ENCODE measurements at regions not wholly inside any gene's neighbourhood (a gene's known extent, or its start where the extent isn't known, plus 50 kb on each side); places are given as distances from the start of the nearest gene placed in this dataset.
A peak's percentile ranks its signal among the peaks of the same experiment; 100 is the strongest.

DNA sequence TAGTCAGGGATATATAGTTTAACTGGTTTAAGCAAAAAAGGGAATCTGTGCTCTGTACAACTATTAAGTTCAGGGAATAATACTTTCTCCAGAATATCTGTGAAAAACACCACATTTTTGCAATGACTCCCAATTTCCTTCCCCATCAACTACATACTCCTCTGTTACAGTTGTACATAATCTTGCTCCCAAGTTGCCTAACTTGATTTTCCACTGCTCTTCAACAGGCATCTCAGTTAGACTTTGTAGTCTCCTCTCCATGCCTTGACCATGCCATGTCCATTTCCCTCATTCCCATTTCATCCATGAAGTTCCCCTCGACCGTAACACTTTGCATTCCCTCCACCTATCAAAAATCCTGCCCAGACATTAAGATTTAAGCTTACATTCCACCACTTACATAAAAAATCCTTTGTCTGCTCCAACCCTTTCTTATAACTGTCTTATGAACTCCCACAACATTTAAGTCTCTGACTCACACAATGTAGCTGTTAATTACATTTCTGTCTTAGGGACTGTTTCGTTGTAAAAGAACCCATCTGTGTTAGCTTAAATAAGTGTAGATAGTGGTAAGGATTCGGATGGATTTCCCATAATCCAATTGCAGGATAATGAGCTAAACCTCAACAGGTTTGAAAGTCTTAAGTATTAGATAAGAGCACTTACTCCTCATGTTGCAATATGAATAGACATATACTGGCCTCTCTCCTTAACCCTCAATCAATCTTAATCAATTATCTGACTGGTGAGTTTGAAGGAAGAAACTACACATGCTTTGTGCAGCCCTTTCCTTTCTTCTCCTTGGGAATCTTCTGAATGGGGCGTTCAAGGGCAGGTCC is 156.5 kb downstream of the PAWR start:
- no peak for ATAC-seq (ENCODE audit: low read depth in 2 of 2)
- H3K4me3 Mint-ChIP-seq: no peak overlapping the region
- no peaks in the 10 kb centered on the region for H3K4me1 Mint-ChIP-seq
- no peaks in the 10 kb centered on the region for H3K27me3 Mint-ChIP-seq
- no peak for DNase-seq
- no peak overlapping the region for H3K27ac Mint-ChIP-seq
- H3K36me3 Mint-ChIP-seq: no peaks in the 10 kb centered on the region
- H3K9me3 Mint-ChIP-seq: peaks cover 0 to 5% (median 0%) of the 10 kb centered on the region in 7 donors

- ATAC-seq (ENCODE audit: low read depth in 2 of 2) (no peak), DNase-seq (no peak)
- H3K27ac Mint-ChIP-seq: no peak overlapping the region
- H3K36me3 Mint-ChIP-seq: no peaks in the 10 kb centered on the region
- H3K4me1 Mint-ChIP-seq: no peaks in the 10 kb centered on the region
- no peak overlapping the region for H3K4me3 Mint-ChIP-seq
- peaks cover 0 to 5% (median 0%) of the 10 kb centered on the region in 7 donors for H3K9me3 Mint-ChIP-seq
- no peaks in the 10 kb centered on the region for H3K27me3 Mint-ChIP-seq
These were observed 157.9 kb downstream of the PAWR start for GRCh38 chr12:79532907-79533288.

DNA sequence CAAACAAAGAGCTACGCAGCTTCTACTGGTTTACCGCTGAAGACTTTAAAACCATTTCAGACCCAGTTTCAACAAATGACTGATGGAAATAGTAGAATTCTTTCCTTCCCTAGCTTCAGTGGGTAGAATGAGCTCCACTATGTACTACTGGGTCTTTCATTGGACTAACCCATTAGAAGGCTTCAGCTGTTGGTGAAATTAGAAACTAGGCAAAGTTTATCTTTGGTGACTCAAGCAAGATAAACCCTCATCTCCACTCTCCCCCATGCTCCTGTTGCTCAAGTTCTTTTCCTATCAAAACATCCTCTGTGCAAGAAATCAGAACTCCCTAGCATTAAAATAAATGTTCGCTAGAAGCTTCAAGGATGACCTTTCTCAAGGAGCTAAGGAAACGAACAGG is 159.2 kb downstream of the PAWR start:
- DNase-seq (no peak), ATAC-seq (ENCODE audit: low read depth in 2 of 2) (no peak)
- Mint-ChIP-seq H3K27ac (no peak overlapping the region), H3K4me3 (no peak overlapping the region), H3K36me3 (no peaks in the 10 kb centered on the region), H3K9me3 (peaks cover 0 to 5% (median 0%) of the 10 kb centered on the region in 7 donors), H3K4me1 (no peaks in the 10 kb centered on the region), H3K27me3 (no peaks in the 10 kb centered on the region)

- Mint-ChIP-seq H3K27me3 (no peaks in the 10 kb centered on the region), H3K4me3 (no peak overlapping the region), H3K9me3 (peaks cover 0 to 5% (median 0%) of the 10 kb centered on the region in 7 donors), H3K27ac (no peak overlapping the region), H3K4me1 (no peaks in the 10 kb centered on the region), H3K36me3 (no peaks in the 10 kb centered on the region)
- ATAC-seq (ENCODE audit: low read depth in 2 of 2) (no peak), DNase-seq (no peak)
These were observed 163.3 kb downstream of the PAWR start for GRCh38 chr12:79527473-79527872.

DNA sequence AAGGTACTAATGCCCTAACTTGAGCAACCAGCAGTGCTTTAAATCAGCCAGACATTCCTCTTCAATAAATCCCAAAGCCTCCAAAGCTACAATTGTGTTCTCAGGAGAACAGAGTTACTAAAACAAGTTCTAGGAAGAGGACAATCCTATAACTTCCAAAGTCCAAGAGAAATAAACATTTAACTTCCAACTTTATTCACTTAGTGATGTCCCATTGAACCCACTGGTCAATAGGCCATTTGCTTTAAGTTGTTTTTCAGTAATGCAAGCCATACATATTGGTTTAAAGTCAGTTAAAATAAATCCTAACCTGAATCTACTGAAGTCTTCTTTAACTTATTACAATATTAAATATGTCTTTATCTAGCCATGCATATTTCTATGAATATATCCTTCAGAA is 165.4 kb downstream of the PAWR start:
- DNase-seq (no peak), ATAC-seq (ENCODE audit: low read depth in 2 of 2) (no peak)
- H3K27me3 Mint-ChIP-seq: no peaks in the 10 kb centered on the region
- H3K4me1 Mint-ChIP-seq: no peaks in the 10 kb centered on the region
- no peak overlapping the region for H3K4me3 Mint-ChIP-seq
- no peak overlapping the region for H3K27ac Mint-ChIP-seq
- peaks cover 0 to 5% (median 0%) of the 10 kb centered on the region in 7 donors for H3K9me3 Mint-ChIP-seq
- H3K36me3 Mint-ChIP-seq: no peaks in the 10 kb centered on the region

- ATAC-seq (ENCODE audit: low read depth in 2 of 2) (no peak), DNase-seq (no peak)
- no peaks in the 10 kb centered on the region for H3K4me1 Mint-ChIP-seq
- H3K36me3 Mint-ChIP-seq: no peaks in the 10 kb centered on the region
- H3K9me3 Mint-ChIP-seq: peaks cover 0 to 4% (median 0%) of the 10 kb centered on the region in 7 donors
- H3K4me3 Mint-ChIP-seq: no peak overlapping the region
- no peaks in the 10 kb centered on the region for H3K27me3 Mint-ChIP-seq
- H3K27ac Mint-ChIP-seq: no peak overlapping the region
These were observed 166.1 kb downstream of the PAWR start for GRCh38 chr12:79524507-79525148.

GRCh38 chr12:79522989-79523386 is 167.8 kb downstream of the PAWR start:
- Mint-ChIP-seq H3K4me3 (no peak overlapping the region), H3K4me1 (no peaks in the 10 kb centered on the region), H3K9me3 (no peaks in the 10 kb centered on the region), H3K27me3 (no peaks in the 10 kb centered on the region), H3K36me3 (no peaks in the 10 kb centered on the region), H3K27ac (no peak overlapping the region)
- ATAC-seq (ENCODE audit: low read depth in 2 of 2) (no peak), DNase-seq (no peak)

GRCh38 chr12:79522257-79522988 is 168.3 kb downstream of the PAWR start:
- ATAC-seq (ENCODE audit: low read depth in 2 of 2): no peak
- no peak for DNase-seq
- H3K27ac Mint-ChIP-seq: no peak overlapping the region
- no peaks in the 10 kb centered on the region for H3K27me3 Mint-ChIP-seq
- H3K36me3 Mint-ChIP-seq: no peaks in the 10 kb centered on the region
- H3K4me1 Mint-ChIP-seq: no peaks in the 10 kb centered on the region
- peaks cover 0 to under 1% (median 0%) of the 10 kb centered on the region in 7 donors for H3K9me3 Mint-ChIP-seq
- no peak overlapping the region for H3K4me3 Mint-ChIP-seq

DNA sequence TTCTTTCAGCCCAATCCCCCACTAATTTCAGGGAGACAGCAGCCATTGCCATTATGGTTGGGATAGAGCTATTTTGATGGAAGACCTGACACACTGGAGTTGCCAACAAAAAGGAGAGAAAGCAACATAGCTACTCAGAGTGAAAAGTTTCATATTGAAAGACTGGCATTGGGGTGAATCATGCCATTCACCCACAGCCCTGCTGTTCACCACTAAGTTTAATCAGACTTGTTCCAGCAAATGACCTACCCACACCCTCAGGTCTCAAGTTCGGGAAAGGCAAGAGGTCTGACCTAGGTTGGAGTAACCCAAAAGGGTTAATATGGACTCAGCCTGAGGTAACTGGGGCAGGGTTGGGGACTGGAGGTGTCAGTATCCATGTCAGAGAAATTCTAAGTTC is 169.2 kb downstream of the PAWR start:
- H3K4me1 Mint-ChIP-seq: no peaks in the 10 kb centered on the region
- ATAC-seq (ENCODE audit: low read depth in 2 of 2) (no peak), DNase-seq (no peak)
- H3K4me3 Mint-ChIP-seq: no peak overlapping the region
- no peaks in the 10 kb centered on the region for H3K36me3 Mint-ChIP-seq
- no peak overlapping the region for H3K27ac Mint-ChIP-seq
- no peaks in the 10 kb centered on the region for H3K27me3 Mint-ChIP-seq
- H3K9me3 Mint-ChIP-seq: peaks cover 0 to 4% (median 0%) of the 10 kb centered on the region in 7 donors

GRCh38 chr12:79517363-79517762 is 173.4 kb downstream of the PAWR start:
- Mint-ChIP-seq H3K27me3 (no peaks in the 10 kb centered on the region), H3K36me3 (peaks cover 5 to 25% of the 10 kb centered on the region in 2 donors), H3K4me1 (peaks cover 0 to 3% (median 0%) of the 10 kb centered on the region in 3 donors), H3K4me3 (no peak overlapping the region), H3K27ac (no peak overlapping the region), H3K9me3 (peaks cover 5 to 25% (median 10%) of the 10 kb centered on the region in 7 donors)
- DNase-seq: no peak
- no peak for ATAC-seq (ENCODE audit: low read depth in 2 of 2)

DNA sequence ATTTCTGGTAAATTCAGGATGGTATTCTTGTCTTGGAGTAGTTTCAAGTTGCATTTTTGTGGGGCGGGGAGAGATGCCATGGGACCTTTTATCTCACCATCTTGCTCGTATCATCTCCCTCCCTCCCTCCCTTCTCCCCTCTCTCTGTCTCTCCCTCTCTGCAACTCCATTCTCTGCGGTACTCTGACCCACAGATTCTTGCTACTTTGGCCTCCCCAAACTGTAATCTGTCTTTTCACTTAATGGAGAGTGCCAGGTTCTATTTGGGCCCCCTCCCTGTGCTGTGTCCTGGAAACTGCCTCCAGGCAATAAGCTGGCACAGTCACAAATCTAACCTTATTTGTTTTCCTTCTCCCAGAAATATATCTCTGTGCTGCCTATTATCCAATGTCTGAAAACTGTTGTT is 175.2 kb downstream of the PAWR start:
- Mint-ChIP-seq H3K4me3 (peak overlapping the region in 1 of 8 donors; percentile 48), H3K27ac (no peak overlapping the region), H3K4me1 (peaks cover 0 to 3% (median 0%) of the 10 kb centered on the region in 3 donors), H3K36me3 (peaks cover 5 to 25% of the 10 kb centered on the region in 2 donors), H3K27me3 (no peaks in the 10 kb centered on the region), H3K9me3 (peaks cover 7 to 25% (median 11%) of the 10 kb centered on the region in 7 donors)
- ATAC-seq (ENCODE audit: low read depth in 2 of 2): no peak
- DNase-seq: no peak

- Mint-ChIP-seq H3K27ac (no peak overlapping the region), H3K9me3 (peaks cover 7 to 25% (median 11%) of the 10 kb centered on the region in 7 donors), H3K4me3 (no peak overlapping the region), H3K36me3 (peaks cover 5 to 25% of the 10 kb centered on the region in 2 donors), H3K4me1 (peaks cover 0 to 3% (median 0%) of the 10 kb centered on the region in 3 donors), H3K27me3 (no peaks in the 10 kb centered on the region)
- no peak for DNase-seq
- no peak for ATAC-seq (ENCODE audit: low read depth in 2 of 2)
These were observed 175.8 kb downstream of the PAWR start for GRCh38 chr12:79514730-79515529.

DNA sequence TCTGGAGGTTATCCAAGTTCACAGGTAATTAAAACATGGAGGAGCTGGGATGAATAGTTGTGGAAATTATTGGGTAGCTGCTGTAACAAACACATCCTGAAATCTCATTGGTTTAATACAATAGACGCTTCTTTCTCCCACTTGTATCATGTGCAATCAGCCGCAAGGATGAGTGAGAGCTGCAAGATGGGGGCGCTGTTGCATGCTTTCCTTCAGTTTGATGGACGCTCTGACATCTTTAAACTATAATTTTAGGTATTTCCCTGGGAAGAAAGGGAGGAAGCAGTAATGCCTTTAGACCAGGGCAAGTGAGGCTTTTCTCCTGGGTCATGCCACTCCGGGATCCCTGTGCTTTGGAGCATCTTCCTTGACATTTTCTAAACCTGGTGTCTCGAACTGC is 178.7 kb downstream of the PAWR start:
- no peak overlapping the region for H3K4me3 Mint-ChIP-seq
- no peaks in the 10 kb centered on the region for H3K27me3 Mint-ChIP-seq
- no peak overlapping the region for H3K27ac Mint-ChIP-seq
- peaks cover 6 to 36% (median 11%) of the 10 kb centered on the region in 7 donors for H3K9me3 Mint-ChIP-seq
- no peak for ATAC-seq (ENCODE audit: low read depth in 2 of 2)
- no peak for DNase-seq
- H3K4me1 Mint-ChIP-seq: peaks cover 0 to 3% (median 0%) of the 10 kb centered on the region in 3 donors
- H3K36me3 Mint-ChIP-seq: peaks cover 5 to 35% of the 10 kb centered on the region in 2 donors
